GM23338 (cell line): ENCODE measurements at regions not wholly inside any gene's neighbourhood (a gene's known extent, or its start where the extent isn't known, plus 50 kb on each side); places are given as distances from the start of the nearest gene placed in this dataset.

ENCODE experiments used
- ATAC-seq: fragments of 200-7000 bp; cut with Tn5 transposase; 3 replicates; pipeline ENCODE4 v1.9.1; 2020
- DNase-seq: peaks from one replicate; pipeline ENCODE4 v3.0.0-alpha.2; 2015; ENCODE audit warnings: low spot score
- H2AFZ ChIP-seq: fragments of 200-600 bp; sonication (generic); 2 replicates; pipeline ENCODE4 v1.8.0; 2016; ENCODE audit warnings: antibody characterized with exemption, mild to moderate bottlenecking, moderate library complexity
- H3F3A ChIP-seq: fragments of 200-600 bp; sonication (generic); replicated peaks from 2 replicates; pipeline ENCODE4 v1.8.0; 2017; ENCODE audit warnings: antibody characterized with exemption, mixed run types, low read depth
- H3K27ac ChIP-seq: fragments of 200-600 bp; sonication (generic); 2 replicates; pipeline ENCODE4 v1.6.1; 2016; ENCODE audit warnings: low read depth
- H3K27me3 ChIP-seq: fragments of 200-600 bp; sonication (generic); 2 replicates; pipeline ENCODE4 v1.8.0; 2016; ENCODE audit warnings: mild to moderate bottlenecking, mixed run types, moderate library complexity; ENCODE audit not compliant: insufficient read depth
- H3K36me3 ChIP-seq: fragments of 200-600 bp; sonication (generic); 2 replicates; pipeline ENCODE4 v1.8.0; 2016; ENCODE audit warnings: mild to moderate bottlenecking; ENCODE audit not compliant: insufficient read depth
- H3K4me1 ChIP-seq: fragments of 200-600 bp; sonication (generic); 2 replicates; pipeline ENCODE4 v1.8.0; 2016; ENCODE audit warnings: mild to moderate bottlenecking, moderate library complexity; ENCODE audit not compliant: insufficient read depth
- H3K4me2 ChIP-seq: fragments of 200-600 bp; sonication (generic); 2 replicates; pipeline ENCODE4 v1.7.1; 2017; ENCODE audit warnings: mixed run types
- H3K4me3 ChIP-seq: fragments of 200-600 bp; sonication (generic); 2 replicates; pipeline ENCODE4 v1.6.1; 2016; ENCODE audit warnings: mixed run types
- H3K79me2 ChIP-seq: fragments of 200-600 bp; sonication (generic); replicated peaks from 2 replicates; pipeline ENCODE4 v1.8.0; 2017; ENCODE audit warnings: mild to moderate bottlenecking; ENCODE audit not compliant: insufficient read depth
- H3K9me2 ChIP-seq: fragments of 200-600 bp; sonication (generic); 2 replicates; pipeline ENCODE4 v1.8.0; 2017; ENCODE audit not compliant: insufficient read depth
- H4K20me1 ChIP-seq: fragments of 200-600 bp; sonication (generic); replicated peaks from 2 replicates; pipeline ENCODE4 v1.8.0; 2017; ENCODE audit warnings: mild to moderate bottlenecking; ENCODE audit not compliant: insufficient read depth
- H3K27ac Mint-ChIP-seq: 2 replicates; pipeline ENCODE4 v1.8.0; 2020; ENCODE audit warnings: inconsistent platforms, mild to moderate bottlenecking, moderate library complexity, mixed read lengths
- H3K27me3 Mint-ChIP-seq: 3 replicates; pipeline ENCODE4 v1.8.0; 2022; ENCODE audit warnings: low read depth, mild to moderate bottlenecking, moderate library complexity, mixed read lengths, inconsistent platforms; ENCODE audit not compliant: insufficient read depth, poor library complexity
- H3K36me3 Mint-ChIP-seq: 3 replicates; pipeline ENCODE4 v1.8.0; 2021; ENCODE audit warnings: low read depth, mild to moderate bottlenecking, inconsistent platforms, moderate library complexity, mixed read lengths
- H3K4me1 Mint-ChIP-seq: 3 replicates; pipeline ENCODE4 v1.8.0; 2020; ENCODE audit warnings: mild to moderate bottlenecking, inconsistent platforms, mixed read lengths
- H3K4me3 Mint-ChIP-seq: 3 replicates; pipeline ENCODE4 v1.8.0; 2021; ENCODE audit warnings: moderate library complexity, mild to moderate bottlenecking, inconsistent platforms, mixed read lengths
- H3K9me3 Mint-ChIP-seq: 3 replicates; pipeline ENCODE4 v1.8.0; 2020; ENCODE audit warnings: moderate library complexity, mild to moderate bottlenecking, inconsistent platforms, mixed read lengths
- CREB1 ChIP-seq: fragments of 250-450 bp; sonication (Bioruptor Pico); IDR thresholded peaks from 2 replicates; pipeline ENCODE4 v1.5.0; 2020; ENCODE audit warnings: low read depth, mild to moderate bottlenecking, moderate library complexity
- CTCF ChIP-seq, 2 experiments: fragments of 200-600 bp in 1 of 2; sonication (generic) in 1 of 2; conservative IDR thresholded peaks; 2 replicates each; pipeline versions ENCODE4 v1.5.1 to v1.6.1; 2016 to 2017; ENCODE audit warnings: antibody characterized with exemption in 2 of 2, low read depth in 2 of 2, mild to moderate bottlenecking in 2 of 2, moderate library complexity in 1 of 2
- ETS1 ChIP-seq: IDR thresholded peaks from 2 replicates; pipeline ENCODE4 v1.6.1; 2016; ENCODE audit warnings: antibody characterized with exemption
- EZH2 ChIP-seq: fragments of 200-600 bp; sonication (generic); IDR thresholded peaks from one replicate; pipeline ENCODE4 v1.8.0; 2017; ENCODE audit warnings: antibody characterized with exemption, mild to moderate bottlenecking, low read depth; ENCODE audit not compliant: unreplicated experiment
- EZH2phosphoT487 ChIP-seq: fragments of 200-600 bp; sonication (generic); IDR thresholded peaks from one replicate; pipeline ENCODE4 v1.8.1; 2018; ENCODE audit warnings: antibody characterized with exemption; ENCODE audit not compliant: unreplicated experiment
- JUNB ChIP-seq: IDR thresholded peaks from one replicate; pipeline ENCODE4 v1.6.1; 2016; ENCODE audit warnings: antibody characterized with exemption; ENCODE audit not compliant: unreplicated experiment
- NANOG ChIP-seq: IDR thresholded peaks from 2 replicates; pipeline ENCODE4 v1.6.1; 2016; ENCODE audit warnings: antibody characterized with exemption, borderline replicate concordance
- REST ChIP-seq: IDR thresholded peaks from one replicate; pipeline ENCODE4 v1.6.1; 2018; ENCODE audit warnings: antibody characterized with exemption; ENCODE audit not compliant: unreplicated experiment
- STAT1 ChIP-seq: IDR thresholded peaks from one replicate; pipeline ENCODE4 v1.6.1; 2016; ENCODE audit warnings: antibody characterized with exemption; ENCODE audit not compliant: unreplicated experiment

GRCh38 chr9:120324996-120325642 lies 254.8 kb downstream of the CDK5RAP2 start:
- TF ChIP-seq EZH2phosphoT487 (no peak), CTCF (conservative IDR thresholded peaks at IDR 0.05; ENCODE audit: low read depth in 2 of 2) (peak; percentile 64 to 83)
- H3K4me1 ChIP-seq, result no peaks in the 10 kb centered on the region; the same call in none of the 2 replicates
- H3K4me2 ChIP-seq, result no peak overlapping the region
- H3K27ac ChIP-seq, result no peak overlapping the region
- no peaks in the 10 kb centered on the region for H3K27me3 ChIP-seq
- no peaks in the 10 kb centered on the region for H3K36me3 ChIP-seq
- Mint-ChIP-seq H3K27ac (no peak overlapping the region), H3K4me1 (peaks cover 13% of the 10 kb centered on the region), H3K36me3 (no peaks in the 10 kb centered on the region; the same call in 2 of the 3 replicates), H3K27me3 (peaks cover 4% of the 10 kb centered on the region), H3K9me3 (0 out of 3 replicates have a peak, but pooled peaks cover 2% of the 10 kb centered on the region), H3K4me3 (no peak overlapping the region)
- no peaks in the 10 kb centered on the region for H3F3A ChIP-seq
- peak; percentile 98 for ATAC-seq
- peak; percentile 74 for DNase-seq
- H3K79me2 ChIP-seq, result no peaks in the 10 kb centered on the region
- peak overlapping the region; percentile 63 for H2AFZ ChIP-seq
- H4K20me1 ChIP-seq, result no peaks in the 10 kb centered on the region; the same call in 1 of the 2 replicates
- H3K9me2 ChIP-seq, result no peaks in the 10 kb centered on the region
- no peak overlapping the region for H3K4me3 ChIP-seq

- Histone ChIP-seq H3K4me3 (no peak overlapping the region), H4K20me1 (no peaks in the 10 kb centered on the region; the same call in 1 of the 2 replicates), H3K9me2 (no peaks in the 10 kb centered on the region), H3K4me2 (no peak overlapping the region), H3F3A (no peaks in the 10 kb centered on the region), H3K27me3 (no peaks in the 10 kb centered on the region), H2AFZ (peak overlapping the region; percentile 63; the same call in 1 of the 2 replicates), H3K36me3 (no peaks in the 10 kb centered on the region), H3K79me2 (no peaks in the 10 kb centered on the region), H3K27ac (no peak overlapping the region), H3K4me1 (no peaks in the 10 kb centered on the region; the same call in none of the 2 replicates)
- Mint-ChIP-seq H3K9me3 (0 out of 3 replicates have a peak, but pooled peaks cover 2% of the 10 kb centered on the region), H3K4me1 (peaks cover 13% of the 10 kb centered on the region), H3K36me3 (no peaks in the 10 kb centered on the region; the same call in 2 of the 3 replicates), H3K4me3 (no peak overlapping the region), H3K27me3 (peaks cover 4% of the 10 kb centered on the region), H3K27ac (no peak overlapping the region)
- DNase-seq, result no peak
- no peak for TF ChIP-seq ETS1
- no peak for TF ChIP-seq STAT1
- no peak for TF ChIP-seq CREB1 (CRISPR knock-in tag)
- no peak for TF ChIP-seq EZH2phosphoT487
- TF ChIP-seq JUNB, result no peak
- no peak for TF ChIP-seq CTCF (conservative IDR thresholded peaks at IDR 0.05; ENCODE audit: low read depth in 2 of 2)
- TF ChIP-seq EZH2, result no peak
- TF ChIP-seq NANOG, result no peak
- no peak for TF ChIP-seq REST
- no peak for ATAC-seq
Measured at GRCh38 chr9:120324461-120324860, 255.5 kb downstream of the CDK5RAP2 start.
